Endodermal cell (in vitro differentiated cells): ENCODE measurements at regions not wholly inside any gene's neighbourhood (a gene's known extent, or its start where the extent isn't known, plus 50 kb on each side); places are given as distances from the start of the nearest gene placed in this dataset.
"Not testable (repeated sequence)": the region's sequence is repeated elsewhere in the genome, so short reads cannot be mapped to it uniquely, and the experiment has no call there.

Source experiments
- DNase-seq: peaks from one replicate; pipeline ENCODE4 v3.0.0-alpha.2; 2017
- H3K27ac ChIP-seq: 2 replicates; pipeline ENCODE4 v1.5.1; 2013; ENCODE audit warnings: mild to moderate bottlenecking, low read depth, low read length, moderate library complexity
- H3K27me3 ChIP-seq: 2 replicates; pipeline ENCODE4 v1.6.1; 2013; ENCODE audit warnings: mild to moderate bottlenecking, low read length, moderate library complexity; ENCODE audit not compliant: insufficient read depth, control insufficient read depth, poor library complexity, severe bottlenecking
- H3K36me3 ChIP-seq: 2 replicates; pipeline ENCODE4 v1.7.0; 2013; ENCODE audit warnings: mild to moderate bottlenecking, low read length, moderate library complexity; ENCODE audit not compliant: control insufficient read depth, insufficient read depth
- H3K4me1 ChIP-seq: one replicate; pipeline ENCODE4 v1.7.0; 2013; ENCODE audit warnings: low read length; ENCODE audit not compliant: control insufficient read depth, insufficient read depth
- H3K4me3 ChIP-seq: 2 replicates; pipeline ENCODE4 v1.5.1; 2013; ENCODE audit warnings: mild to moderate bottlenecking, low read length, moderate library complexity
- H3K9ac ChIP-seq: 2 replicates; pipeline ENCODE4 v1.6.1; 2013; ENCODE audit warnings: mild to moderate bottlenecking, low read length, moderate library complexity; ENCODE audit not compliant: poor library complexity, severe bottlenecking; ENCODE audit errors: extremely low read depth
- H3K9me3 ChIP-seq: 2 replicates; pipeline ENCODE4 v1.6.1; 2013; ENCODE audit warnings: mild to moderate bottlenecking, low read length, moderate library complexity; ENCODE audit not compliant: control insufficient read depth
- H3K27ac Mint-ChIP-seq: 2 replicates; pipeline ENCODE4 v1.8.0; 2020; ENCODE audit warnings: mixed read lengths
- H3K27me3 Mint-ChIP-seq: 2 replicates; pipeline ENCODE4 v1.8.0; 2021; ENCODE audit warnings: mild to moderate bottlenecking, mixed read lengths; ENCODE audit not compliant: insufficient read depth
- H3K36me3 Mint-ChIP-seq: 2 replicates; pipeline ENCODE4 v1.8.0; 2020; ENCODE audit warnings: low read depth, mixed read lengths
- H3K4me1 Mint-ChIP-seq: 2 replicates; pipeline ENCODE4 v1.8.0; 2020; ENCODE audit warnings: mixed read lengths
- H3K4me3 Mint-ChIP-seq: 2 replicates; pipeline ENCODE4 v1.8.0; 2020; ENCODE audit warnings: mild to moderate bottlenecking, moderate library complexity, mixed read lengths
- H3K9me3 Mint-ChIP-seq: 2 replicates; pipeline ENCODE4 v1.8.0; 2020; ENCODE audit warnings: mild to moderate bottlenecking, mixed read lengths
- WGBS, 2 experiments: methylation state at CpG; one replicate each; pipeline versions ENCODE4 v1.1.5 to v1.1.7; 2013; ENCODE audit warnings: missing lambda C conversion rate in 2 of 2, mixed read lengths in 1 of 2; ENCODE audit not compliant: insufficient coverage in 1 of 2, insufficient read length in 1 of 2; 5-methylcytosine and 5-hydroxymethylcytosine counted together
- TF ChIP-seq, protein P1 (sequence below): fragments of 200-600 bp; sonication (generic); conservative IDR thresholded peaks from 2 replicates; pipeline ENCODE4 v1.5.0; 2021; ENCODE audit warnings: antibody characterized with exemption, mild to moderate bottlenecking

DNA sequence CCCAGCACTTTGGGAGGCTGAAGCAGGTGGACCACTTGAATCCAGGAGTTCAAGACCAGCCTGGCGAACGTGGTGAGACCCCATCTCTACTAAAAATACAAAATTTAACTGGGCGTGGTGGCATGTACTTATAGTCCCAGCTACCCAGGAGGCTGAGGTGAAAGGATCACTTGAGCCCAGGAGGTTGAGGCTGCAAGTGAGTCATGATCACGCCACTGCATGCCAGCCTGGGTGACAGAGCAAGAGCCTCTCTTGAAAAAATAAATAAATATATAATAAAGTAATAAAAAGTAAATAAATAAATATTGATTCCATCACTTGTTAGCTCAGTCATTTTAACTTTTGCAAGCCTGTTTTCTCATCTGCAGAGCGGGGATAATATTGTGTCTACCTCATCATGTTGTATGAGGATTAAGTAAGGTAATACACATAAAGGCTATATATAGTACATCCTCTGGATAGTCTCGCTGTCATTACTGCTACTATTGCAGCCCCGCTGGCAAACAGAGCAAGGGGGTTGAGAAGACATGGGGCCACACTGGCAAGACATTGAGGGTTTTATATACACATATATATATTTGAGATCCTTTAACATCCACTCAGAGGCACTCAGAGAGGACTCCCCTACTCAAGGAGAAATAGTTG is 210.9 kb downstream of the C9orf152 start:
- 99 to 100% methylated on average over 3 to 7 of the region's 7 CpGs for WGBS, 2 experiments
- H3K27ac ChIP-seq, result no peak overlapping the region
- no peak overlapping the region for H3K4me3 ChIP-seq
- TF ChIP-seq, protein P1, sequence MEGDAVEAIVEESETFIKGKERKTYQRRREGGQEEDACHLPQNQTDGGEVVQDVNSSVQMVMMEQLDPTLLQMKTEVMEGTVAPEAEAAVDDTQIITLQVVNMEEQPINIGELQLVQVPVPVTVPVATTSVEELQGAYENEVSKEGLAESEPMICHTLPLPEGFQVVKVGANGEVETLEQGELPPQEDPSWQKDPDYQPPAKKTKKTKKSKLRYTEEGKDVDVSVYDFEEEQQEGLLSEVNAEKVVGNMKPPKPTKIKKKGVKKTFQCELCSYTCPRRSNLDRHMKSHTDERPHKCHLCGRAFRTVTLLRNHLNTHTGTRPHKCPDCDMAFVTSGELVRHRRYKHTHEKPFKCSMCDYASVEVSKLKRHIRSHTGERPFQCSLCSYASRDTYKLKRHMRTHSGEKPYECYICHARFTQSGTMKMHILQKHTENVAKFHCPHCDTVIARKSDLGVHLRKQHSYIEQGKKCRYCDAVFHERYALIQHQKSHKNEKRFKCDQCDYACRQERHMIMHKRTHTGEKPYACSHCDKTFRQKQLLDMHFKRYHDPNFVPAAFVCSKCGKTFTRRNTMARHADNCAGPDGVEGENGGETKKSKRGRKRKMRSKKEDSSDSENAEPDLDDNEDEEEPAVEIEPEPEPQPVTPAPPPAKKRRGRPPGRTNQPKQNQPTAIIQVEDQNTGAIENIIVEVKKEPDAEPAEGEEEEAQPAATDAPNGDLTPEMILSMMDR, result no peak
- H3K9ac ChIP-seq, result no peak overlapping the region
- Mint-ChIP-seq H3K36me3 (no peaks in the 10 kb centered on the region), H3K27me3 (no peaks in the 10 kb centered on the region), H3K9me3 (peaks cover 20% of the 10 kb centered on the region), H3K4me1 (peaks cover 7% of the 10 kb centered on the region), H3K4me3 (no peak overlapping the region), H3K27ac (no peak overlapping the region)
- no peak for DNase-seq
- H3K9me3 ChIP-seq, result no peaks in the 10 kb centered on the region
- no peaks in the 10 kb centered on the region for H3K27me3 ChIP-seq
- no peaks in the 10 kb centered on the region for H3K36me3 ChIP-seq
- no peaks in the 10 kb centered on the region for H3K4me1 ChIP-seq

DNA sequence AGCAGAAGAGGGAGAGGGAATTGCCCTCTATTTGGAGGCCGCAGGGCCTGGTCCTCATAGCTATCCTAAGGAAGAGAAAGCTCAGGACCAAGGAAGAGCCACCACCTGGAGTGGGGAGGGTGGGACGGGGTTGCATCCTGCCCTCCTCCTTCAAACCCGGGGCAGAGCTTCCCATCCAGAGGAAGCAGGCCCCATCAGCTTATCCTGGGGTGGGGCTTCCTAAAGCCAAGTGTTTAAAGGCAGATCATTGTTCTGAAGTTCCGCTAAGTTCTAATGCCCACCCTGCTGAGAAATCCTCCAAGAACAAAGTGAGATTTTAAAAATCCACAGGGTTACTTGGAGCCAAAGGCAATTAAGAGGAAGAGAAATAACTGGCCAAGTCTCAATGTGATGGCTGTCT is 210.3 kb downstream of the C9orf152 start:
- no peaks in the 10 kb centered on the region for H3K4me1 ChIP-seq
- H3K9ac ChIP-seq, result no peak overlapping the region
- no peak overlapping the region for H3K27ac ChIP-seq
- Mint-ChIP-seq H3K27me3 (no peaks in the 10 kb centered on the region), H3K27ac (no peak overlapping the region), H3K36me3 (no peaks in the 10 kb centered on the region), H3K4me1 (peaks cover 7% of the 10 kb centered on the region), H3K9me3 (peaks cover 20% of the 10 kb centered on the region), H3K4me3 (no peak overlapping the region)
- no peak for DNase-seq
- H3K27me3 ChIP-seq, result no peaks in the 10 kb centered on the region
- no peaks in the 10 kb centered on the region for H3K36me3 ChIP-seq
- TF ChIP-seq, protein P1, result no peak
- H3K9me3 ChIP-seq, result no peaks in the 10 kb centered on the region
- no peak overlapping the region for H3K4me3 ChIP-seq
- 75 to 90% methylated on average over 2 to 4 of the region's 4 CpGs for WGBS, 2 experiments

DNA sequence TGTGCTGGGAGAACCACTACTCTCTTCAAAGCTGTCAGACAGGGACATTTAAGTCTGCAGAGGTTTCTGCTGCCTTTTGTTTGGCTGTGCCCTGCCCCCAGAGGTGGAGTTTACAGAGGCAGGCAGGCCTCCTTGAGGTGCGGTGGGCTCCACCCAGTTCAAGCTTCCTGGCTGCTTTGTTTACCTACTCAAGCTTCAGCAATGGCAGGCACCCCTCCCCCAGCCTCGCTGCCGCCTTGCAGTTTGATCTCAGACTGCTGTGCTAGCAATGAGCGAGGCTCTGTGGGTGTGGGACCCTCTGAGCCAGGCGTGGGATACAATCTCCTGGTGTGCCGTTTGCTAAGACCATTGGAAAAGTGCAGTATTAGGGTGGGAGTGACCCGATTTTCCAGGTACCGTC is 202.4 kb downstream of the C9orf152 start:
- H3K27ac ChIP-seq, H3K36me3 Mint-ChIP-seq, H3K9me3 ChIP-seq, DNase-seq, H3K4me1 Mint-ChIP-seq, H3K27me3 ChIP-seq, H3K4me3 Mint-ChIP-seq, H3K4me1 ChIP-seq, H3K27ac Mint-ChIP-seq, H3K4me3 ChIP-seq, H3K27me3 Mint-ChIP-seq, H3K36me3 ChIP-seq, H3K9ac ChIP-seq: not testable (repeated sequence)
- peaks cover 28% of the 10 kb centered on the region for H3K9me3 Mint-ChIP-seq
- WGBS, 2 experiments, result 81% methylated on average over 6 of the region's 8 CpGs; no CpG with 5 or more reads in 1 of the 2 experiments

DNA sequence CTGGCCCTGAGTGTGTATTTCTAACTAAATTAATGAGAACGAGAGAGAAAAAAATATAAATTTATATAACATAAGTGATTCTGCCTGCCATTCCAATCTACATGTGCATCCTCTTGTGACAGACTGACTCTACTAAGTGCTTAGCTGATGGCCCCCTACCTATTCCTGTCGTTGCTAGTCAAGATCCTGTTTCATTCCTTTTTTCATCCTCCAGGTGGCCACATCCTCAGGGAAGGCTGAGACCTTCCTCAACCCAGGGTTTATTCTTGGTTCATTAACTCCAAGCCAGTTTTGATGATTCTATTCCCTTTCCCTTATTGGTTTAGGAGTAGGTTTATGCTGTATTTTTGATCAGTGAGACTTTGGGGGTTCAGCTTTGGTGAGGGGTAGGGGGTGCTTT is 201.3 kb downstream of the C9orf152 start:
- Histone ChIP-seq H3K27me3 (no peaks in the 10 kb centered on the region), H3K4me1 (no peaks in the 10 kb centered on the region), H3K9me3 (no peaks in the 10 kb centered on the region), H3K36me3 (no peaks in the 10 kb centered on the region), H3K27ac (no peak overlapping the region), H3K4me3 (no peak overlapping the region), H3K9ac (no peak overlapping the region)
- TF ChIP-seq, protein P1, result peak; percentile 57
- Mint-ChIP-seq H3K9me3 (peaks cover 20% of the 10 kb centered on the region), H3K4me1 (no peaks in the 10 kb centered on the region), H3K36me3 (no peaks in the 10 kb centered on the region), H3K27ac (no peak overlapping the region), H3K4me3 (no peak overlapping the region), H3K27me3 (peaks cover 3% of the 10 kb centered on the region)
- WGBS, 2 experiments, result 50 to 73% methylated on average over 1 of the region's 2 CpGs
- peak; percentile 50 for DNase-seq
